8988T (cell line): ENCODE measurements at regions not wholly inside any gene's neighbourhood (a gene's known extent, or its start where the extent isn't known, plus 50 kb on each side); places are given as distances from the start of the nearest gene placed in this dataset.
"Not testable (repeated sequence)": the region's sequence is repeated elsewhere in the genome, so short reads cannot be mapped to it uniquely, and the experiment has no call there.

Experiments
- DNase-seq: peaks from one replicate; pipeline ENCODE4 v3.0.0; 2011

DNA sequence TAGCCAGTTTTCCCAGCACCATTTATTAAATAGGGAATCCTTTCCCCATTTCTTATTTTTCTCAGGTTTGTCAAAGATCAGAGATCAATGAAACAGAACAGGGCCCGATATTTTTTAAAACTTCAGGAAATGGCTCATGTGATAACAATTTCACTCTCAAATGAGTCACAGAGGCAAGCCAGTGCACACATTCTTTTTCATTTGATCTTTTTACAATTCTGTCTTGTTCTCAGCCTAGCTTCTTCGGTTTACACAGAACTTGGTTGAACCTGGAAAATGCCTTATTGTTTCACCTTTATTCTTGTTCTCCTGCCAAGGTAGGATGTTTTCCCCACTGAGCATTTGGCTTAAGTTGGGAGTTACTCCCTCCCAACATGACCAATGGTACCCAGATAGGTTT lies 258.9 kb downstream of the COL12A1 start:
- no peak for DNase-seq

DNA sequence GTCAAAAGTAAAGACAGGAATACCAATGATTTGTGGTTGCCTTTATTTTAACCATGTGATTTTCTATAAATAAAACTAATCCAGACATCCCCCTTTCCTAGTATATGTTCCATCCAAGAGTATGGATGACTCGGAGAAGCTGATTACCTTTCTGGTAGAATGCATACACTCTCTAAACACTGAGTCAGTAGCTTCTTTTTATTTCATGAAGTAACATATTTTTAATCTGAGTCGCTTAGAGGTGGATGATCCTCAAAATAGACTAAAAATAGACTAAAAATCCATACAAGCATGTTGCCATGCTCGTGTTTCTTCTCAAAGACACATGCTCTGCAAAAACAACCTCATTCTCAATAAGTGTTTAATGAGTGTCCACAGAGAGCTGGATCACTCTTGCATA lies 263.7 kb downstream of the COL12A1 start:
- no peak for DNase-seq

DNA sequence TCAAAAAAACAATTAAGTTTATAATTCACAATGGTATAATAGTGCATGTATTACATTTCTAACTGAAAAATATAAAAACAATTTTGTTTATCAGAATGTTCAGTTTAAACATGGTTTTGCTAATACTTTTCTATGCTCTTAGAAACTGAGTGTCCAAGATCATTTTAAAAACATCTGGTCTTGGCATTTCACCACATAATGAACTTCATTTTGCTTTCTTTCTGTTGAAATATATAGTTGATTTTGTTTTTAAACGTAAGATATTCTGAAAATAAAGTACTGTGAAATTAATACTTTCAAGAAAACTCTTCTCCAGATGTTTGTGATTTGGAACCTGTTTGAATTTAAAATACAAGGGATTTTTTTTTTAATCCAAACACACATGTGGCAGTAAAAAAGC lies 264.4 kb downstream of the COL12A1 start:
- no peak for DNase-seq

DNA sequence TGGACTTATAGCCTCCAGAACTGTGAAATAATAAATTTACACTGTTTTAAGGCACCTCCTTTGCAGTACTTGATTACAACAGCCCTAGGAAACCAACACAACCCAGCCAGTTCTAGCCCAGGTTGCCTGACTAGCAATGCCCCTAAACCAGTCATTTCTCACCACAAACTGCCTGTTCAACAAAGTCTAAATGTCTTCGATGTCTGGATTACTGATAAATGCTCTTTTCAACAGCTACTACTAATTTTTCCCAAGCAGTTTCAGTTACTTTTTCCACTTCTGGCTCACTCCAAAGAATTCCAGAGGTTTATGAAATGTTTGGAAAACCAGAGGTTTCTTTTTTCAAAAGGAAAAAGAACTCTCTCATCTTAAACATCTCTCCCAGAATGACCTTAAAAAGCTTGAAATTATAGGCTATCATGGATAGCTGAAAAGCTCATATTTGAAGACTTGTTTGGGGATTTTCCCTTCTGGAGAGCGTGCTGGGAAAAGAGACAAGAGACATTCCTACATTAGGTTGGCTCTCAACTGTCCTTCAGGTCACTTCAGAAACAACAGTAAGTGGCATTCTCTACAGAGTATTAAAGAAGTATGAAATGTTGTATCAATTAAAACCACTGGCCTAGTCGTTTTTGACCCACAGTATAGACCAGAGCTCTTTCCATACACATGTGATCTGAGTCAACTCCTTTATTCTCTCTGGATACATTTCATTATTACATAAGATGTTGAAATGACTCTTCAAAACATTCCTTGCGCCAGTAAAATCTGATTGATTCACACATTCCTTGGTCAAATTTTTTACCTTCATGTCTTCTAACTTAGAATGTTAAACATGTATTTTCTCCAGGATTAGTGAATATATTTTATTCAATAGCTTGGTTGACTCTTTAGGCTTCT lies 265.9 kb downstream of the COL12A1 start:
- DNase-seq: no peak

DNA sequence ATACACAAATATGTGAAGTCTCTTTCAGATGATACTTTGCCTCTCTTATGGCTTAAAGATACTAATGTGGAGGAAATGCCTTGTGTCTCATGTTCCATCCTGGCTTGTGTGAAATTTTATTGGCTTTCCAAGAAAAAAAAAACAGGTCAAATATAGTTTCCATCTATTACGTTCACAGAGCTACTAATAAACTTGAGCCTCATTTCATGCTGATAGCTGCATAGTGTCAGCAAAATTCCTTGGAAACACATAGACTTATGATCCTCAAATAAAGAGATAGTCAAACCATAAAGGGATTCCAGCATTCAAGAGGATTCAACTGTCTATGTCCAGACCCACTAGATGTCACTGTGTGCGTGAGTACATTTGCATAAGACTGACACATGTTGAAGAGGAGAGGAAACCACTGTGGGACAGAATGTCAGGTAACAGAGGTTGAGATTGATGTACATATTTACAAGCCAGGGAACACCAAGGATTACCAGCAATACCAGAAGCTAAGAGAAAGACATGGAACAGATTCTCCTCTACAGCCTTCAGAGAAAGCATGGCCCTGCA lies 266.6 kb downstream of the COL12A1 start:
- no peak for DNase-seq

DNA sequence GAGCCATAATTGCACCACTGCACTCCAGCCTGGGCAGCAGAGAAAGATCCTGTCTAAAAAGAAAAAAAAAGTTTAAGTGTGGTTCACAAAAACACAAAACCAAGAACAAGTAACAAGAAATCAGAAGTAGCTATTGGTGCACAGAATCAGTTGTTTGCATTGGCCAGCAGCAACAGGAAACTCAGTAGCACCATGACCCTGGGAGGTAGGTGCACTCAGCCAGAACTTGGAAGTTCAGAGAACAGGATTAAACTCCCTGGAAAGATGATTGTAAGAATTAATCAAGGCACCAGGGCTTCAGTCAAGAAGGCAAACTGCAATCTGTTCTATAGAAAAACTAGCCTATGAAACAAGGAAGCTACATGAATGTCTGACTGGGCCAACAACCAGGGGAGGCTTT lies 267.9 kb downstream of the COL12A1 start:
- DNase-seq: no peak

DNA sequence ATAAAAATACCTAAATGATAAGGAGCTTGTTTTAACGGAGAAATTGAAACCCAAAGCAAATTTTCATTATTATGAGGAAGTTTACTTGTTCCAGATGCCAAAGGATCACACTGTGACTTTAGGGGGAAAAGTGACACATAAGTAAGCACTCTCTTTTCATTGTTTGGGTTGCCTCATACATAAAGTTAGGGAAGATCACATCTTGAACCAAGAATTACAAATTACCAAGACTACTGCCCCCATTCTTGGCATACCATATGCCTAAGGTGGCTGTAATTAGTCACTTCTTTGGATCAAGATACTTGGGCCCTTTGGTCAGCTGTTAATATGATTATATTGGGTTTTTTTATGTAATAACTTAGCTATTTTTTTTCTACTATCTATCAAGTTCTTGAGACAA lies 269.0 kb downstream of the COL12A1 start:
- DNase-seq: no peak

DNA sequence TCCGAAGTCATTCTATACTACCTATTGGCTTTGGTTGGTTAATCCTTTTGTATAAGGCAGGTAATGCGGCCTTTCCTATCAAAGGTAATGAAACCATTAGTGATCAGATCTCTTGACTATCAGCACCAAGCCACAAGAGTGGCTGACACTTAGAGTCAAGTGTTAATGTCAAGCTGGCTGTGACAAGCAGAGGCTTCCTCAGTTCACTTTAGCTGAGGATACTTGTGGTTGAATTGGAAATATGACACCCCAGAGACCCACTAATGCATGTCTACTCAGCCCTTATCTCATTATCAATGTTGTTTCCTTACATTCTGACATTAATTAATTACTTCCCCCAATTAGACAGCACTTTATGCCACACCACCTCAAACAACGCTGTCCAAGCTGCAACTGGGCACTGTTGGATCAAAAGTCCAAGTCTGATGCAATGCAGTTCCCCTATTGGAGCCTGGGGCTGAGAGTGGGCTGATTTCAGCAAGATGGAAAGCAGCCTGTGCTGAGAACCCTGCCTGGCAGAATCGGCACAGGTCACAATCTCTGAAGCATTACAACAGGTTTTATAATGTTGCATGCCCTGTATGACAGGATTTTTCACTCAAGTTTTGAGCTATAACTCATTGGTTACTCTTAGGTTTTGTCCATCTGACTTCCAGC lies 273.5 kb downstream of the COL12A1 start:
- no peak for DNase-seq

DNA sequence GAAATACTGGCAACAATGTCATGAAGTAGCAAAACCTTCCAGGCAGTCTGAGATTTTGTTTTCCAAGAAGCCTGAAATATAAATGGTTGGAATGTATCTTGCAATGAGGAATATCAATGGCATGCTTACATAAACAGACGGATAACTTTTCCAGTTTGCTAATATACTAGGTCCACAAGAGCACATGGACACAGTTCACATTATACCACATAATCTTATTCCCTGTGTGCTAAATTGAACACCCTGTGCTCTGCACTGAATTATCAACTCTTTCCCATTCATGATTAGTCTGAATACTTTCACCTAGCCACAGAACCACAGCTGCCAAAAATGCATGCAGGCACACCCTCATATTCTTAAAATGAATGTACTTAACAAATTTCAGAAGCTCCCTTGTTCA lies 274.3 kb downstream of the COL12A1 start:
- no peak for DNase-seq

DNA sequence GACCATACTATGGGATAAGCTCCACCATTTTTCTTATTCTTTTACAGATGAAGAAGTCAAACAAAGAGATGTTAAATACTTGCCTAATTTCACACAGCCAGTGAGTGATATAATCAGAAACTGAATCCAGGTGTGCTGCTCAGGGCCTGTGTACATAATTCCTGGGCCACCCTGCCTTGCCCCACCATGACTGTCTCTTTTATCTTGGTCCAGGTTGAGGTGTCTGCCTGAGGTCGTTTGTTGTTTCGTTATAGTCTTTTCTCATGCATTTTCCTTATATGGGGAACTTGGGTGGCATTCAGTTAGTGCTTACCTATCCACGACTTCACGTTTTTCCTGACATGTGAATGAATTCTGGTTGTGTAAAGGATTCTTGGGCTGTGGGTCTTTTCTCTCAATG lies 277.6 kb downstream of the COL12A1 start:
- no peak for DNase-seq

DNA sequence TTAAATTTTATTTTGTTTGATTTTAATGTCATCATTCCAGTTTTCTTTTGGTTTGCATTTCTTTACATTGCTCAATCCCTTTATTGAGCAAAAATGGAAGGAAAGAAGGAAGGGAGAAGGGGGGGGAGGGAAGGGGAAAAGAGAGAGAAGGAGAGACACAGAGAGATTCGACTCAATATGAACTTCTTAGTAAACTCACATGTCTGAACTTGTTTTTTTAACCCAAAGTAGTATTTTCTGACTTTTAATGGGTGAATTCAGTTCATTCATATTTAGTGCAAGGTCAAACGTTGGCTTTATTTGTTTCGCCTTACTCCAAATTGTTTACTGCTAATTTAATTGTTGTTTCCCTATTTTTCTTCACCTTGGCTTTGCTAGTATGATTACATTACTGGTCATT lies 278.6 kb downstream of the COL12A1 start:
- no peak for DNase-seq

DNA sequence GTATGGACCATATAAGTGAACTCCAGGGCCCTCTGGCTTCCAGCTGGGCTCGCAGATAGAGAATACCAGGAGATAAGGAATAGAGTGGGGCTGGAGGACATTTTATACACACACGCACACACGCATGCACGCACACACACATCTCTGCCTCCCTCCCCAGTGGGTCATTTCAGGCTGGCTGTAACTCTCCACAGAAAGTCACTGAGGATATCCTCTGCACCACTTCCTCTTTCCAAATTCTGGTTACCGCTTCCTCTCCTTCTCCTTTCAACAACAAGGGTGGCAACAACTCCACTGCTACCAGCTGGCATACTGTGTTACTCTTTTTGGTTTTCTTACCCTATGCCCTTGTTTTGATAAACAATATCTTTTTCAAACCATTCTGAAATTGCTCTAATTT lies 280.2 kb downstream of the COL12A1 start:
- DNase-seq: no peak

DNA sequence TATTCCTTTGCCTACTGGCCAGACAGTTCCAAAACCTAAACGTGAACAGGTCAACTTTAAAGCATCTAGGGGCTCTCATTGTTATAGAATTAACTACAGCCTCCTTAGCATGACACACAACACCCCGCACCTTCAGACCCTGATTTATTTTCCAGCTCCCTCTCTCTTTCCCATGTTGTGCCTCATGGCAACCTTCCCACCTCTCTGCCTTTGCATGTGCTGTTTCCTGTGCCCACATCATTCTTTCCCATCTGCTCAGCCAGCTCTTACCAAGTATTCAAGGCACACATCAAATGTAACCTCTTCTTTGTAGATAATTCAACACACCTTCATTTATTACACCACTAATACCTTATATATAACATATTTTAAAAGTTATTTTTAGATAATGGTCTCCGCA lies 291.0 kb downstream of the COL12A1 start:
- no peak for DNase-seq

DNA sequence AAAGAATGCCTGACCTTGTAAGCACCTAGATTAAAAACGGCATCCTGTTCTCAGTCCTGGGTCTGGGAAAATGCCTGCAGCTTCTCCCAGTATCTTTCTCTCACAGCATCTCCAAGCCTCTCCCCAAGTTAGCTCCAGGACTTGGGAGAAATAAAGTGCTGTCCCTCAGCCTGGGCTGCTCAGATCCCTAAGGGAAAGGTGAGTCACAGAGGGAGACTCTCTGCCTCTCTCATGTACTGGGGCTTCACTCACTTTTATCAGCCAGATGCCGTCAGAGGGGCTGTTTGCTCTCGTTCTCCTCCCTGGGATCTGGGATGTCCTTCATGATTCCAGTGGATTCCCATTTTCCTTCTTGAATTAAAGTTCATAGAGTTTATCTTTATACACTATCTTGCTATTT lies 293.6 kb downstream of the COL12A1 start:
- no peak for DNase-seq

DNA sequence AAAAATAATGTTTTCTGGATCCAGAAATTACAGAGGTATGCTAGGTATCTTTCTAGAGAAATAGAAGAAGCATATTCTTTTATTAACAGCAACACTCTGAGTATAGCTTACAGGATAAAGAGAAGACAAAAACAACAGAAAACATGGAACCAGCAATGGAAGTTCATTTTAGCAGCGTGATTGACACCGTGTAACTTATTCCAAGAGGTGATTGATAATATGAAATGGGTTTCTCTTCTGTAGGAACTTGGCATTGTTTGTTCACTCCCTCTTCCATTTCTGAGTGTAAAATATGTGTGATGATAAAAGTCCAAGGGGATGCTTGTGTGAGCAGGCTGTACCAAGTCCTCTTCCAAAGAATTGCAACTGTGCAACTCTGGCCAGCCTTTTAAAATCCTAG lies 303.0 kb downstream of the COL12A1 start:
- no peak for DNase-seq

DNA sequence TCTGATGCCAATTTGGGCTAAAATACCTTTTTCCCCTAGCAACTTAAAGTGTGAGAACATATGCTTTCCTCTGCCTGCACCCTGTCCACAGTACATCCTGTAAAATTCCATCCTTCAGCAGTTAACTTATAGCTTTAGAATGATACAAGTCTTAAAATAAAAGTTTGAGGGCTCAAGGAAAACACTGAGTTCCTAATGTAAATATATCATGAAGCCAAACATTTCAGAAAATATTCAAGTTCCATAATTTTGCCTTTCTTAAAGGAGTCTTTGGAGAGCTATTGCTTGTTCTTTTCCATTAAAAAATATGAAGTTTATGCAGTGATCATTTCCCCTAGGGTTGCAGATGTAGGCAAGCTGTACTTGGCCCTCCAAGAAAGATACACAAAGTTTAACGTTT lies 303.8 kb downstream of the COL12A1 start:
- no peak for DNase-seq

DNA sequence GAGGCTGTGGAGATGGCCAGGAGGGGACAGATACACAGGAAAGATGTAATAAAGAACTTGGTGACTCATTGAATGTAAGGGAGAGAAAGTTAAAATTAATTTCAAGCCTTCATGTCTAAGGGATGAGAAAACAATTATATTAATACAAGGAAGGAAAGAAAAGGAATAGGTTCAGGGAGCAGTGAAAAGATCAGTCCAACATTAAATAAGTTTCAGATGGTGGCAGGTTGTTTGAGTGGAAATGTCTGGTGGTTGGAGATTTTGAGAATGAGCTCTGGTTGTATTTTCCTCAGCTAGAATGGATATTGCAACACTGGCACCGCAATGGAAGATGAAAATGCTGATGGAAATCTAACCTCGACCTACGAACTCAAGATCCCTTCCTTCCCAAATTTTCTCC lies 304.3 kb downstream of the COL12A1 start:
- no peak for DNase-seq

DNA sequence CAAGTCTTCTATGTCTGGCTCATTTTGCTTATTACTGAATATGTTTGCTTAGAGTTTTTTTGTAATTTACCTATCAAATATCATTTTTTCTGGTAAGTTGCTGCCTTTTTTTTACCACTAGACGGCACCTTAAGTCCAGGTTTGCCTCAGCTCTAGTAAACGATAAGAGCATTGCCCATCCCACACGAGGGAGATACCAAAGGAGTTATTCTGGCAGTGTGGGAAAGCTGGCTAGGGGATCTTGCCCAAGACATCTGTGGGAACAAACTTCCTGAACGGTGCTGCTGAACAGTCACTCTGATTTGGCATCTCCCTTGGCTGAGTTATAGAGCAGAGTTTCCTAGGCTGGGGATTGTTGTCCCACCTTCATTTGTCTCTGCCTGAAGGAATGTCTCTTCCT lies 306.4 kb downstream of the COL12A1 start:
- DNase-seq: no peak

DNA sequence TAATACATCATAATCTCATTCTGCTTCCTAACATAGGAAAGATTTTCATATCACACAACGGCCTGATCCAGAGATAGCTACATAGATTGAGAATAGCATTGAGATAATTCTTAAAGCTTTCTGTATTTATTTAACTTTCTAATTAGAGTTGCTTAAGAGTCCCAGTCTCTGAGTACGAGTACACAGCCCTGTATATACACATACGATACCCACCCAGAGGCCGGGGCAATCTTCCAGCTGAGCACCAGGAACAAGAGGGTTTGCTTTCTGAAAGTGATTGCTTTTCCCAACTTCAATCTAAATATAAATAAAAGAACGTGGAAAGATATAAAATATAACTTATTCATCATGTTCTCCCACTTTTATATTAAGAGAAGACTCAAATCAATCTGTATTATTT lies 313.8 kb downstream of the COL12A1 start:
- no peak for DNase-seq

DNA sequence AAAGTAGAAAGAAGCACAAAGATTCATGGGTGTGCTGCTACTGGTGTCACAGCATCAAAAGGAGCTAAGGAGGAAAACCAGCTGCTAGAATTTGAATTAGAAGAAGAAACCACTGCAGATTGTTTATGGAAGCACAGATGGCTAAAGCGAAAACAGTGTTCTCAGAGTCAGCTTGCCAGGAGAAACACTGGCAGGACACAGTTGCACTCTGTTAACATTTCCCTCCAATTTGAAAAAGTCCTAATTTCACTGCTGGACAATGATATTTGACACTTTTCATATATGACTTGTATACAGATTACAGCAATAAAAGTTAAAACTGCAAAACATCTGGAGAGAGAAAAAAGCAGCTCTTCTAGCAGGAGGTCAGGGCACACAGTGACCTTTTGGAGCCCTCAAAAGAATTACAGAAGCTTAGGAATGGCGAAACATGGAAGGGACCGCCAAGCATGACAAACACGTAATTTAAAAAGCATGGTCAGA lies 314.5 kb downstream of the COL12A1 start:
- DNase-seq: no peak

DNA sequence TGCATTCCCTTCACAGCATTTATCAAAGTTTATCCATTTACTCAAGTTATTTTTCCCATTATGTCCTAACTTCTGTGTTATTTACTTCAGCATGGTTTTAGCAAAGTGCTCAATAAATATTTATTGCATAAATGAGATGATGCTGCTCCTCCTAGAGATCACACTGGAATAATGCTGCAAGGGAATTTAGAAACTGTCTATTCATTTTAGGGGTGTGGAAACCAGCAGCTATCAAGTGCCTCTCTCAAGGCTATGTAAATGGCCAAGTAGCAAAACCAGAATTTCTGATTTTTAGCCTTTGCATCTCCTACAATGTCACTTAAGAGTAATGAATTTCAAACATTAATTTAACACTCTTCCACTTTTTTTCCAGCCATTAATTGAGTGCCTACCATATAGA lies 316.2 kb downstream of the COL12A1 start:
- DNase-seq: no peak

DNA sequence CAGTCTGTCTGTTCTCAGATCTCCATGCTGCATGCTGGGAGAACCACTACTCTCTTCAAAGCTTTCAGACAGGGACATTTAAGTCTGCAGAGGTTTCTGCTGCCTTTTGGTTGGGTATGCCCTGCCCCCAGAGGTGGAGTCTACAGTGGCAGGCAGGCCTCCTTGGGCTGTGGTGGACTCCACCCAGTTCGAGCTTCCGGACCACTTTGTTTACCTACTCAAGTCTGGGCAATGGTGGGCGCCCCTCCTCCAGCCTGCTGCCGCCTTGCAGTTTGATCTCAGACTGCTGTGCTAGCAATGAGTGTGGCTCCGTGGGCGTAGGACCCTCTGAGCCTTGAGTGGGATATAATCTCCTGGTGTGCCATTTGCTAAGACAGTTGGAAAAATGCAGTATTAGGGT lies 317.1 kb downstream of the COL12A1 start:
- DNase-seq: not testable (repeated sequence)

DNA sequence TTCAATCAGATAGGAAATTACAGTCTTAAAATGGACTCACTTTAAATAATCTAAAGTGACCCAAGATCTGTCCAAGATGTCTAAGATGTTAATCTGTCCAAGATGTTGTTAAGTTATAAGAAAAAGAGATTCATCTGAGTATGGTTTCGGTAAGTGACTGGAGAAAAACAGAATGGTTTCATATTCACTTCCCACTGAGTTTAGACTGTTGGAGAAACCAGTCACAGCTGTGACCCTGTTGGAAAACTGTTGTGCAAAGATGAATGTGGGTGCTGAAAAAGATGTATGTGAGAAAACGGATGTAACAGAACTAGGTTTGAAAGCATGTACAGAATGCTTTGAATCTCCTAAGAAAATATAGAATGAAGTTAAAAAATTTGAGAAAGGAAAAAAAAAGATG lies 325.9 kb downstream of the COL12A1 start:
- DNase-seq: no peak

DNA sequence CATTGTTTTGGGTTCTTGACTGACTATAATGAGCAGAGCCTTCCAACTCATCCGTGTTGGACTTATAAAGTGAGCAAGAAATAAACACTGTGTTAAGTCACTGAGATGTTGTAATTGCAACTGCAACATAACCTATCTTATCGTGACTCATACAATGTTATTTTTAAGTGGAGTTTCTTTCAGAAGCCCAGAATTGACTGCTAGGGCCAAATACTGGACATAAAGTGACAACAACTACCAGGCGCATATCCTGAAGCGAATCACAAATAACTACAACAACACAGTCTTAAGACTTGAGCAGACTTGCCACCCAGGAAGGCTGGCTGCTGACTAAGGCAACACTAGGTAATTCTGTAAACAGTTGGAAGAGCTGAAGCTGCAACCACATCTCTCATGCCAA lies 326.6 kb downstream of the COL12A1 start:
- DNase-seq: no peak
